KMS-11 (cell line): ENCODE measurements at regions not wholly inside any gene's neighbourhood (a gene's known extent, or its start where the extent isn't known, plus 50 kb on each side); places are given as distances from the start of the nearest gene placed in this dataset.

ENCODE experiments used
- H2AFZ ChIP-seq: fragments of 200-600 bp; sonication (generic); 2 replicates; pipeline ENCODE4 v1.6.1; 2016; ENCODE audit warnings: antibody characterized with exemption, mixed run types, low read depth
- H3K27ac ChIP-seq: fragments of 200-600 bp; sonication (generic); 2 replicates; pipeline ENCODE4 v1.6.1; 2016; ENCODE audit warnings: mild to moderate bottlenecking, mixed run types
- H3K27me3 ChIP-seq: fragments of 200-600 bp; sonication (generic); 2 replicates; pipeline ENCODE4 v1.6.1; 2017; ENCODE audit warnings: mild to moderate bottlenecking, low read depth, mixed run types, moderate library complexity; ENCODE audit not compliant: insufficient read depth
- H3K36me3 ChIP-seq: fragments of 200-600 bp; sonication (generic); 2 replicates; pipeline ENCODE4 v1.6.1; 2017; ENCODE audit warnings: mild to moderate bottlenecking, mixed run types; ENCODE audit not compliant: insufficient read depth
- H3K4me1 ChIP-seq: fragments of 200-600 bp; sonication (generic); 2 replicates; pipeline ENCODE4 v1.6.1; 2016; ENCODE audit warnings: mild to moderate bottlenecking, low read depth, mixed run types; ENCODE audit not compliant: poor library complexity, severe bottlenecking
- H3K4me2 ChIP-seq: fragments of 200-600 bp; sonication (generic); 2 replicates; pipeline ENCODE4 v1.7.0; 2016; ENCODE audit warnings: mild to moderate bottlenecking, mixed run types
- H3K4me3 ChIP-seq: fragments of 200-600 bp; sonication (generic); IDR thresholded peaks from 2 replicates; pipeline ENCODE4 v1.6.1; 2017; ENCODE audit warnings: low read depth, low read length, mixed read lengths; ENCODE audit not compliant: insufficient read depth
- H3K79me2 ChIP-seq: fragments of 200-600 bp; sonication (generic); 2 replicates; pipeline ENCODE4 v1.6.1; 2016; ENCODE audit warnings: low read depth, mixed run types; ENCODE audit not compliant: insufficient read depth
- H3K9ac ChIP-seq: fragments of 200-600 bp; sonication (generic); 2 replicates; pipeline ENCODE4 v1.6.1; 2016; ENCODE audit warnings: mild to moderate bottlenecking, mixed run types
- H4K20me1 ChIP-seq: fragments of 200-600 bp; sonication (generic); 2 replicates; pipeline ENCODE4 v1.6.1; 2016; ENCODE audit warnings: mild to moderate bottlenecking, mixed run types; ENCODE audit not compliant: insufficient read depth
- CTCF ChIP-seq: fragments of 200-600 bp; sonication (generic); conservative IDR thresholded peaks from 2 replicates; pipeline ENCODE4 v1.6.1; 2017; ENCODE audit warnings: low read depth, mild to moderate bottlenecking, antibody characterized with exemption, low read length, moderate library complexity, mixed read lengths

GRCh38 chr2:131417886-131418285, 53.9 kb upstream of the RAB6D start:
- Histone ChIP-seq H3K27me3 (no peaks in the 10 kb centered on the region), H3K79me2 (no peaks in the 10 kb centered on the region), H3K4me2 (no peak overlapping the region), H3K4me1 (no peaks in the 10 kb centered on the region), H4K20me1 (no peaks in the 10 kb centered on the region), H3K4me3 (no peak overlapping the region), H3K27ac (no peak overlapping the region), H3K36me3 (no peaks in the 10 kb centered on the region), H2AFZ (no peak overlapping the region), H3K9ac (no peak overlapping the region)
- TF ChIP-seq CTCF: no peak

- Histone ChIP-seq H3K36me3 (no peaks in the 10 kb centered on the region), H3K27me3 (no peaks in the 10 kb centered on the region), H3K4me2 (no peak overlapping the region), H4K20me1 (no peaks in the 10 kb centered on the region), H2AFZ (peak overlapping the region; percentile 60; the same call in 1 of the 2 replicates), H3K9ac (no peak overlapping the region), H3K4me1 (no peaks in the 10 kb centered on the region), H3K27ac (no peak overlapping the region), H3K4me3 (no peak overlapping the region), H3K79me2 (no peaks in the 10 kb centered on the region)
- no peak for TF ChIP-seq CTCF
Measured at GRCh38 chr2:131413785-131414184, 49.8 kb upstream of the RAB6D start.
